Bronchial epithelial cell (primary cell): ENCODE measurements at regions not wholly inside any gene's neighbourhood (a gene's known extent, or its start where the extent isn't known, plus 50 kb on each side); places are given as distances from the start of the nearest gene placed in this dataset.

Experiments
- DNase-seq: peaks from one replicate; pipeline ENCODE4 v3.0.0-alpha.2; 2010; ENCODE audit warnings: low read depth
- FAIRE-seq: peaks from 2 replicates; lab custom pipeline; 2011; peaks lifted over from hg19 to GRCh38; lab: Jason Lieb, UNC
- H3K27me3 ChIP-seq: 2 replicates; pipeline ENCODE4 v1.5.1; 2011; ENCODE audit warnings: low read length; ENCODE audit not compliant: control insufficient read depth, insufficient read depth
- H3K36me3 ChIP-seq: 2 replicates; pipeline ENCODE4 v1.5.1; 2011; ENCODE audit warnings: low read length; ENCODE audit not compliant: control insufficient read depth, insufficient read depth
- H3K4me3 ChIP-seq: 2 replicates; pipeline ENCODE4 v1.5.1; 2011; ENCODE audit warnings: mild to moderate bottlenecking, low read depth, low read length, control low read depth
- TF ChIP-seq, protein P1 (sequence below): IDR thresholded peaks from 2 replicates; pipeline ENCODE4 v1.5.1; 2011; ENCODE audit warnings: mild to moderate bottlenecking, moderate library complexity, low read length, control low read depth, inconsistent platforms; ENCODE audit not compliant: insufficient read depth, severe bottlenecking

DNA sequence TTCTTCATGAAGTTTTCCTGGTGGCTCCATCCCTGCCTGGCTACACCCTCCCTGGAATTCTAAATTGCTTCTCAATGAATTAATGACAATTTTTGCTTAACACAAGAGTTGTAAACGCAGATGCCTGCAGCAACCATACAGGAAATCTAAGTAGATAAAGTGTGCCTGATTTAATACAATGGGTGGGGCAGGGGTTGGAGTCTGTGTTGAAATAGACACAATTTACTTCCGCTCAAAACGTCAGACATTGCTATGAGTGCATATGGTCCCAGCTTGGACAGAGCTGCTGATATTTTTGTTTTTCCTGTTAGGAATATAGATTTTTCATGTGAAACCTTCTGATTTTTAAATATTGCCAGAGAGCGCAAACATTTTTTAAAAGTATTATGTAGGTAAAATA, 1235.0 kb upstream of the SORCS1 start:
- TF ChIP-seq, protein P1, sequence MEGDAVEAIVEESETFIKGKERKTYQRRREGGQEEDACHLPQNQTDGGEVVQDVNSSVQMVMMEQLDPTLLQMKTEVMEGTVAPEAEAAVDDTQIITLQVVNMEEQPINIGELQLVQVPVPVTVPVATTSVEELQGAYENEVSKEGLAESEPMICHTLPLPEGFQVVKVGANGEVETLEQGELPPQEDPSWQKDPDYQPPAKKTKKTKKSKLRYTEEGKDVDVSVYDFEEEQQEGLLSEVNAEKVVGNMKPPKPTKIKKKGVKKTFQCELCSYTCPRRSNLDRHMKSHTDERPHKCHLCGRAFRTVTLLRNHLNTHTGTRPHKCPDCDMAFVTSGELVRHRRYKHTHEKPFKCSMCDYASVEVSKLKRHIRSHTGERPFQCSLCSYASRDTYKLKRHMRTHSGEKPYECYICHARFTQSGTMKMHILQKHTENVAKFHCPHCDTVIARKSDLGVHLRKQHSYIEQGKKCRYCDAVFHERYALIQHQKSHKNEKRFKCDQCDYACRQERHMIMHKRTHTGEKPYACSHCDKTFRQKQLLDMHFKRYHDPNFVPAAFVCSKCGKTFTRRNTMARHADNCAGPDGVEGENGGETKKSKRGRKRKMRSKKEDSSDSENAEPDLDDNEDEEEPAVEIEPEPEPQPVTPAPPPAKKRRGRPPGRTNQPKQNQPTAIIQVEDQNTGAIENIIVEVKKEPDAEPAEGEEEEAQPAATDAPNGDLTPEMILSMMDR: no peak
- FAIRE-seq: no peak
- H3K27me3 ChIP-seq: no peaks in the 10 kb centered on the region
- DNase-seq: no peak
- H3K4me3 ChIP-seq: no peak overlapping the region
- no peaks in the 10 kb centered on the region for H3K36me3 ChIP-seq

DNA sequence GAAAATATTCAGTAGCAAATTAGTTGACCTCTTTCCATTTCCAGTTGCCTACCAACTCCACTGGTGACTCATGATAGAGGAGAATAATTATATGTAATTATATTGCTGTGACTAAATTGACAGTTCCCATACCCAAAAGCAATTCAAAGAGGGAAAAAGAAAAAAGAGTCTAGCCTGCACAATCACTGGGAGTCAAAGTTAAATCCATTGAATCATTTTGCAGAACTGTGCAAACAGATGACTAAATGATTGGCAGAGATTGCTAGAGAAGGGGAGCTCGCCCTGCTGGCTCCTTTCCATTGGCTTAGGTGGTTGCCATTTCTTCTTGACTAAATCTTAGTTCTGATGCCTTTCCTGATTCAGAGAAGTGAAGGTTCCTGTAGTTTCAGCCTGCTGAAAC, 1228.6 kb upstream of the SORCS1 start:
- Histone ChIP-seq H3K27me3 (no peaks in the 10 kb centered on the region), H3K4me3 (no peak overlapping the region), H3K36me3 (no peaks in the 10 kb centered on the region)
- DNase-seq: peak; percentile 92
- TF ChIP-seq, protein P1: no peak
- FAIRE-seq: no peak

DNA sequence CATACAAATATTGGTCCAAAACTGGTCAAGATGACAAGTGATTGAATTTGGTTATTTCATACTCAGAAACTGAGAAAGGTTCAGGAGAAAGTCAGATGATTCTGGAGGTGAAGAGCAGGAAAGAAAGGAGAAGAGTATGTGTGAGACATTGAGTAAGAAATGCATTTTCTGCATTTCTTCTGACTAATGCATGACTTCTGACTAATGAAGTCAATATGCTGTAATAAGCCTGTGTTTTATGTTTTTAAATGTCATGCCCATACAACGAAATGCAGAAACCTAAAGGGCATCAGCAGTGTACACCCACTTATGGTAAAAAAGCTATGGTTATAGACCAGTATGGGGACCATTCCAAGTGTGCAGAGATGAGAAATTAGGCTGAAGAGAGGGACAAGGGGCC, 1227.8 kb upstream of the SORCS1 start:
- no peaks in the 10 kb centered on the region for H3K36me3 ChIP-seq
- H3K27me3 ChIP-seq: no peaks in the 10 kb centered on the region
- H3K4me3 ChIP-seq: no peak overlapping the region
- FAIRE-seq (no peak), DNase-seq (peak; percentile 91)
- TF ChIP-seq, protein P1: no peak

DNA sequence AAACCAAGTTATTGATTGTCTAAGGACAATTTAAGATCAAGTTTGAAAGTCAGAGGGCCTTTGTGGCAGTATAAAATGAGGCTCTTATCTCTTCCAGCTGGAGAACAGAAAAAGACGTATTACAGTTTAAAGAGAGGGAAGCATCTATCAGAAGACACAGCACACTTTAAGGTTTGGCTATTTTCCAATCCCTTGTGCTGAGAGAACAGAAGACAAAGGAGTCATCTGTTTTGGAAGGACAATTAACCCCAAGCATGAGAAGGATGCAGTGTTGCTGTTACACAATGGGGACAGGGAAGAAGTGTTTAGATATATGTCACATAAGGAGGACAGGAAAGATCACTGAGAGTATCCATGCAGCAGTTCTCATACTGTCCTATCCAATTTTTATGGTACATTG, 1224.2 kb upstream of the SORCS1 start:
- no peak for DNase-seq
- FAIRE-seq: no peak
- Histone ChIP-seq H3K27me3 (no peaks in the 10 kb centered on the region), H3K36me3 (no peaks in the 10 kb centered on the region), H3K4me3 (no peak overlapping the region)
- TF ChIP-seq, protein P1: no peak

DNA sequence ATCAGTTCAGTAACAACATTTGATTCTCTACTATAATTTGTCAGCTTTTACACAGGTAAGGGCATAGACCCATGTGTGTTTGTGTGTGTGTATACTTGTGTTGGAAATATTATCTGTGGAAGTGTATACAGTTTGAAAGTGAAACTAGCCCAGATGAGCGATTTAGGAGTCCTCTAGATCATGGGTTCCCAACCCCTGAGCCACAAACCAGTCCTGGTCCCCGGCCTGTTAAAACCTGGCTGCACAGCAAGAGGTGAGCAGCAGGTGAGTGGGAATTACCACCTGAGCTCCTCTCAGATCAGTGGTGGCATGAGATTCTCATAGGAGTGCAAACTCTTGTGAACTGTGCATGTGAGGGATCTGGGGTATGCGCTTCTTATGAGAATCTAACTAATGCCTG, 1221.5 kb upstream of the SORCS1 start:
- no peaks in the 10 kb centered on the region for H3K27me3 ChIP-seq
- DNase-seq (no peak), FAIRE-seq (no peak)
- TF ChIP-seq, protein P1: no peak
- no peaks in the 10 kb centered on the region for H3K36me3 ChIP-seq
- H3K4me3 ChIP-seq: no peak overlapping the region

DNA sequence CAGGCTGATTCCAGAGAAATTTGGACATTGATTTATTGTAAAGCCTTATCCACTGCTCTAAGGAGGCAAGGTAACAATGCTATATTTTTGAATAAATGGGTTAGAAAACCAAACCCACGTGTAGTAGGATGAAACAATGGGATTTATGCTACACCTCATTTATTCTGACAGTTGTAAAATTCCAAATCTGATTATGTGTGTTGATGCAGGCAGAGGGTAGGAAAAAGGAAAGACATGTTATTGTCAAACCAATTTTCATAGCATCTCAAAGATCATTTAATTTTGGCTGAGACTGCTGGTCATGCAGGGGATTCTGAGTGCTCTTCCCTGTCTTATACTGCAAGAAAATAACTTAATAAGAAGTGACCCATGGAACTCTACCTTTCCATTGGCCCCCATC, 1219.9 kb upstream of the SORCS1 start:
- Histone ChIP-seq H3K4me3 (no peak overlapping the region), H3K36me3 (no peaks in the 10 kb centered on the region), H3K27me3 (no peaks in the 10 kb centered on the region)
- DNase-seq (no peak), FAIRE-seq (no peak)
- TF ChIP-seq, protein P1: no peak
